ENCODE measurements at regions not wholly inside any gene's neighbourhood (a gene's known extent, or its start where the extent isn't known, plus 50 kb on each side); places are given as distances from the start of the nearest gene placed in this dataset.

- no peak for DNase-seq
Measured at GRCh38 chr2:19232312-19232711, 126.1 kb downstream of the OSR1 start.

- no peak for DNase-seq
Measured at GRCh38 chr2:19231625-19232024, 126.8 kb downstream of the OSR1 start.

GRCh38 chr2:19230626-19231025 lies 127.8 kb downstream of the OSR1 start:
- no peak for DNase-seq

DNA sequence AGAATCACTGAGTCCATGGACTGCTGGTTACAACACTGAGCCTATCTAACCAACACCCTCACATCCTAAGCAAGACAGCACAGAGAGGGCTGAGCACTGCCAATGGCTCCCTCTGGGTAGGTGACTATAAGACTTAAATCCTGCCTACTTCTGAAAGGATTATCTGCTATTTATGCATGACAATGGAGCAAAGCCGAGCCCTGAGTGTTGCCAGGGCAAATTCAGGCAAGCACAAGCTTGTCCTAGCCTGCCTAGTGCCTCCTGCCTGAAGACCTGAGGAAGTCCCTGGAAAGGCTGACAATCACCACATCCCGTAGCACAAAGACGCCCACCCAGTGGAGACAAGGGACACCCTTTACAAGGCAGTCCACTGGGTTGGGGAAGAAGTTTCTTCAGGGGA lies 129.7 kb downstream of the OSR1 start:
- DNase-seq: no peak

- no peak for DNase-seq
Measured at GRCh38 chr2:19228181-19228593, 130.2 kb downstream of the OSR1 start.

DNA sequence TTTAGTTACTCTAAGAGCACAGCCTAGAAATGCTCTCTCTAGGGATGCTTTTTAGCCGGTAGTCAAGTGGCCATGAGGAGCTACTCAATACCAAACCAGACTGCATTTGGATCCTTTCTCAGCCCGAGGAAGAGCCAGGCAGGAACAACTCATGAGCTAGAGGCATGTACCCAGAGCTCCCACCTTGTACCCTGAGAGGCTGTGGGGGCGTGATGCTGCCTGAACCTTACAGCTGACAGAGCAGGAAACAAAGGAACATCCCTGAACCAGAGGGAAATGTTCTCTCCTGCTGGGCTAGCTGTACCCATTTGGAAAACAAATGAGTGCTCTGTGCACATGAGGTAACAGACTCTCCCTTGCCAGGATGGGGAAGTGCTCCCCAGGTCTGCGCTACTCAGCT lies 131.6 kb downstream of the OSR1 start:
- DNase-seq: no peak

DNA sequence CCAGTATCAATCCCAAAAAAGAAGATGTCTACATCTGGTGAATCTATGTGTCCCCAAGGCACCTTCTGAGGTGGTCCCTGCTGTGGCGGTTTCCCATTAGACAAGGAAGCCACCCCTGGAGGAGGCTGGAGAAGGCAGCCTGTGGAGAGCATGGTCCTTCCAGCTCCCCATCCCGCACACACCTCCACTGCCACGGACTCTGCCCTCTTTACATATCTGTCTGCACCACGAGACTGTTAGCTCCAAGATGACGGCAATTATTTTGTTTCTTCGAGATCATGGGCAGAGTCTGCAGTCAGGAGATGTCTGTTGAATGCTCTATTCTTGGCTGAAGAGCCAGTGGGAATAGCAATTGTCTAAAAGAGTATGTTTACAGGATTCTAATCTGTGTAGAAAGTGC lies 132.0 kb downstream of the OSR1 start:
- no peak for DNase-seq

DNA sequence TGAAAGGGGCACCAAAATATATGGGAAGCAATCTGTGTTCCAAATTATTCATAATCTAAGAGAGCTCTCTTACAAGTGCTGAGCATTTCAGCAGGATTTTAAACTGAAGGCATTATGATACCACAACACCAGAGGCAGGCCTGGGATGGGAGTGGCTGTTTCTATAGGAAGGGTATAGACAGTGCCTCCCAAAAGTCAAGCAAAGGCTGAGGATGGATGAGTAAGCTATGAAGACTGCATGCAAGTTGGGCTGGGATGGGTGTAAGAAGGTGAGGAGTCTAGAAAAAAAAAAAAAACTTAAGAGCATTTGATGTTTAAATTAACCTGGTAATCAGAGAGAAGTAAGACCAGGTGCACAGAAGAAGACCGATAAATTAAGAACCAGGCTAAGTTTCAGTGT lies 132.5 kb downstream of the OSR1 start:
- DNase-seq: no peak

- DNase-seq: no peak
Measured at GRCh38 chr2:19225126-19225525, 133.3 kb downstream of the OSR1 start.

GRCh38 chr2:19224486-19224885 lies 133.9 kb downstream of the OSR1 start:
- DNase-seq: no peak

DNA sequence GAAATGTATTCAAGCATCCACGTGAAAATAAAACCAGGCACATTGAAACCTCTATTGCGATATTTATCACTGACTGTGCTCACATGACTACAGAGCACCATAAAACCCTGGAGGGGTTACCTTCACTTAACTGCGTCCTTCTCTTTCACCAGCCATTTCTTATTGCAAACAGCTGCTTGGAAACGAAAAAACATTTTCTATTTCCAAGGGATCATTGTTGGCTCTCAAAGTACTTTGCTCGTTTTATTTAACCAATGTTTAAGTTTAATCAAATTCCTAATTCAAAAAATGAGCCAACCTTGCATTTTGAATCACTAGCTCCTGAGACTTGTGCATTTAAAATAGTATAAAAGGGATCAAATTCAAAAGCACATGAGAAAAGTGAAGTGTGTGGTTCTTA lies 134.4 kb downstream of the OSR1 start:
- DNase-seq: no peak

DNA sequence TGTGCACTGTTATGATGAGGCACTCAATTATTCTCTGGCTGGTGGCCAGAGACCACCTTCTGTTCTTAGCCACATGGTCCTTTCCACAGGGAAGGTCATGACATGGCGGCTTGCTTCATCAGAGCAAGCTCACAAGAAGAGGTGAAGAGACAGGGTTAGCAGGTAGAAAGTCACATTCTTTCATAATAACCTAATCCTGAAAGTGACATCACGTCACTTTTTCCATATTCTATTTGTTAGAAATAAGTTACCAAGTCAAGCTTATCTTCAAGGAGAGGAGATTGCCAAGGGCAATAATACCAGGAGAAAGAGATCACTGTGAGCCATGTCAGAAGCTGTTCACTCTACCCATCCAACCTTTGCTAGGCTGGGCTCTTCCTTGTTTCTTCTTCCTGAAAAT lies 139.4 kb downstream of the OSR1 start:
- no peak for DNase-seq

- no peak for DNase-seq
Measured at GRCh38 chr2:19218166-19218565, 140.3 kb downstream of the OSR1 start.

DNA sequence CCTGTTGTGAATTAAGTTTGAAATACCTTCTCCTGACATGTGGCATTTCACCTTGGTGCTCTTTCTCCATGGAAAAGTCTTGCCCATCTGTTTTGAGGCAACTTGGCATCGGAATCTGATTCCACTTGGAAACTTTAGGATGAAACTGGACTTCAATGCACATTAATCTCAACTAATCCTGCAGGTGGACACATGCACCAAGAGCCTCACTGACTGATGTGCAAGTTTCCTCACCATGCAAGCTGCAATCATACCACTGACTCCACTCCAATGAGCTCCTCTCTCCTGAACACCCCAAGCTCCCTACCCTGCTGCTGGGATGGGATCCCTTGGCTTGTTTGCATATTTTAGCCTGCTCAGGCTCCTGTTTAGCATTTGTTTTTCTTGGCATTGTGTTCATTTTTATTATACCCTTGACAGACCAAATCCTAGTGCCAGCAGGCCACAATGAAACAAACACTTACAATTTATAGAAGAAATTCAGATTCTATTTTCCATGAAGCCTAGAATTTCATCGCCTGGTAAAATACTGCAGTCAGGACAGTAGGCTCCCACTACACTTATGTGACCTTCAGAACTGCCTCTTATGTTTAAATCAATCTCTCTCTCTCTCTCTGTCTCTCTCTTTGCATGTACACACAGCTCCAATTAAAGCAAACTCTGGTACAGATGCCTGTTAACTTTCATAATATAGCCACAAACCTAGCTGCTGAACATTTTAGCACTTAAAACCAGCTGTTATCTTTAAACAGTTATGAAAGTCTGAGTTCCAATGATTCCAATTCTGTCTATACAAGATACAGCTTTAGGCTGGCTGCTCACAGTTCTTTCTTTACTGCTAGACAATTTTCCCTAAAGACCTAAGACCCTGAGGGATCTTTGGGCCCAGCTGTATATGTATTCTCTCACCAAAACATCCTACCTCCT lies 141.5 kb downstream of the OSR1 start:
- no peak for DNase-seq

GRCh38 chr2:19216238-19216637 lies 142.2 kb downstream of the OSR1 start:
- DNase-seq: no peak

DNA sequence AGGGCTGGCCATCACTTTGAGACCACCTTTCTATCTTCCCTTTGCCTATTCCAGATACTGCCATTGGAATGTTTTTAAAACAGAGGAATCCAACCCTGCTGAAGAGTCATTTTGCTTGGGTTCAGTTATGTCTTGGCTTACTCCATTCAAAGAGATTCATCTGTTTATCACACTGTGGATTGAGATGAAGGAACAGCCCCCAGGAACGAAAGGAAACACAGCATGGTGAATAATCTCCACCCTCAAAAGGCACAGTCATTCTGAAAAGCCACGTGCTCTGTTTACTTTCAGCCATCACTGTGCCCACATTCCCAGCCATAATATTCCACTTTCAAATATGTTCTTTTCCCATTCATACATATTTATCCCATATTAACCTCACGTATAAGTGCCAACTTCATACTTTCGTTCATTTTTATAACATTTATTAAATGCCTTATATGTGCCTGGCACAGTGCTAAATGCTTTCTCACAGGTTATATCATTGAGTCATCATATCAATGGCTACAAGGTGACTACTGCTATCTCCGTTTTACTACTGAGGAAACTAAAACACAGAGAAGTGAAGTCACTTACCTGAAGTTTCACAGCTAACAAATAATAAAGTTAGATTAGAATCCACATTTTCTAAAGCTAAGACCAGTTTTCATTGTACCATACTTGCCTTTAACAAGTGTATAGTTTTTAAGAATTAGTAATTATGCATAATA lies 143.6 kb downstream of the OSR1 start:
- DNase-seq: no peak

GRCh38 chr2:19209575-19210341 lies 148.7 kb downstream of the OSR1 start:
- DNase-seq: no peak

GRCh38 chr2:19208479-19209199 lies 149.8 kb downstream of the OSR1 start:
- no peak for DNase-seq

DNA sequence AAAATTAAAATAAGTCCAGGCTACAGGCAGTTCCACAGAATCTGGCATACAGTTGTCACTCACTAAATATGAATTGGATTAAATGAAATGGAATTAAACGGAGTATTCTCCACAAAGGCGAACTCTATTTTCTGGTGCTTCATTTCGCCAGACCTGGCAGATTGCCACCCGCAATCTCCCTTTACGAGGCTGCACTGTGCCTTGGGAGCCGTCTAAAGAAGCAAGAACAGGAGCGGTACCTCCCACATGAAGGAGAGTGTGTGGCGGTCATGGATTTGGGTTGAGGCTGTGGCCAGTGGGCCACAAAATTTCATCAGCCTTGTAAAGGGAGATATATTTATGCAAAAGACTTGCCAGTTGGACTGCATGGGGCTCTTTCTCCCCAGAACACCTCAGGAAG lies 151.0 kb downstream of the OSR1 start:
- DNase-seq: no peak

- DNase-seq: no peak
Measured at GRCh38 chr2:19205983-19206533, 152.4 kb downstream of the OSR1 start.

DNA sequence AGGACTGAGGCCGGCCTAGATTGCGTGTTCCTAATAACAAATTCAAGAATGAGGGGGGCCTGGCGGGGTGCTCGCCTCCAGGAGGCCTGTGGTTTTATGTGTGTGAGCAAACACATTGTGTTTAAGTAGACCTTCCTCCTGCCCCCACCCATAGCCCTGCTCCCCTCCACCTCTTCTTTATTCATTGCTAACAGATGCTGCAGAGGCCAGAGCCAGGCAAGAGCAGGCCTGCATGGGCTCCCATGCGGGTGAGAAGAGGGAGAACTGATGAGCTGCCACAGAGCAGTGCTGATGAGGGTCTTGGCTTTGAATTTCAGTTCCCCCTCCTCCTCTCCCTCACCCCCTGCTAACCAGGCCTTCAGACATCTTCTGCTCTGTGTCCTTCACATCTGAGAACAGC lies 154.6 kb downstream of the OSR1 start:
- no peak for DNase-seq

- no peak for DNase-seq
Measured at GRCh38 chr2:19201911-19202462, 156.4 kb downstream of the OSR1 start.

All from T1000 (cell line).